B cell (primary cell): ENCODE measurements at regions not wholly inside any gene's neighbourhood (a gene's known extent, or its start where the extent isn't known, plus 50 kb on each side); places are given as distances from the start of the nearest gene placed in this dataset.

ENCODE experiments used
- EZH2 ChIP-seq: IDR thresholded peaks from 2 replicates; pipeline ENCODE4 v1.6.1; 2012; ENCODE audit warnings: borderline replicate concordance, low read depth, mild to moderate bottlenecking, moderate library complexity, low read length; ENCODE audit not compliant: insufficient read depth, poor library complexity, severe bottlenecking
- TF ChIP-seq, protein P1 (sequence below): fragments of 200-600 bp; IDR thresholded peaks from one replicate; pipeline ENCODE4 v1.8.0; 2022; ENCODE audit warnings: antibody characterized with exemption, mild to moderate bottlenecking

DNA sequence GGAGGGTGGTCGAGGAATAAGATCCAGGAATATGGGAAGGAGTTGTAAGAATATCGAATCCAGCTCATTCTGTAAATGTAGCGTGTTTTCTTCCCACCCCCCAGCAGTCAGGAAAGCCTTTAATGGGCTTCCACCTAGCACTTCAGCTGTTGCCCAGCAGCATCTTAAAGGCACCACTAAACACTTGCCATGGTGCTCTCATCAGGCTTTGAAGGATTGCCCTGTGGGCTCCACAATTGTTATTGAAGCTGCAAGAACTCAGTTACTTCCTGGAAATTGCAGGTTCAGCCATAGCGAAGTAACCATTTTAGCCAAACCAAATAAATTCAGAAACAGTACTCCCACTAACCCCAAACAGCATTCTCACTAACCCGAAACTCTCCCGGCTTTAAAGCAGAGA is 511.2 kb downstream of the PLPP3 start:
- TF ChIP-seq, protein P1, sequence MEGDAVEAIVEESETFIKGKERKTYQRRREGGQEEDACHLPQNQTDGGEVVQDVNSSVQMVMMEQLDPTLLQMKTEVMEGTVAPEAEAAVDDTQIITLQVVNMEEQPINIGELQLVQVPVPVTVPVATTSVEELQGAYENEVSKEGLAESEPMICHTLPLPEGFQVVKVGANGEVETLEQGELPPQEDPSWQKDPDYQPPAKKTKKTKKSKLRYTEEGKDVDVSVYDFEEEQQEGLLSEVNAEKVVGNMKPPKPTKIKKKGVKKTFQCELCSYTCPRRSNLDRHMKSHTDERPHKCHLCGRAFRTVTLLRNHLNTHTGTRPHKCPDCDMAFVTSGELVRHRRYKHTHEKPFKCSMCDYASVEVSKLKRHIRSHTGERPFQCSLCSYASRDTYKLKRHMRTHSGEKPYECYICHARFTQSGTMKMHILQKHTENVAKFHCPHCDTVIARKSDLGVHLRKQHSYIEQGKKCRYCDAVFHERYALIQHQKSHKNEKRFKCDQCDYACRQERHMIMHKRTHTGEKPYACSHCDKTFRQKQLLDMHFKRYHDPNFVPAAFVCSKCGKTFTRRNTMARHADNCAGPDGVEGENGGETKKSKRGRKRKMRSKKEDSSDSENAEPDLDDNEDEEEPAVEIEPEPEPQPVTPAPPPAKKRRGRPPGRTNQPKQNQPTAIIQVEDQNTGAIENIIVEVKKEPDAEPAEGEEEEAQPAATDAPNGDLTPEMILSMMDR = no peak
- TF ChIP-seq EZH2 = no peak
